Progenitor cell of endocrine pancreas (in vitro differentiated cells): ENCODE measurements at regions not wholly inside any gene's neighbourhood (a gene's known extent, or its start where the extent isn't known, plus 50 kb on each side); places are given as distances from the start of the nearest gene placed in this dataset.

Source experiments
- DNase-seq: peaks from one replicate; pipeline ENCODE4 v3.0.0; 2021; ENCODE audit warnings: low spot score; ENCODE audit not compliant: unreplicated experiment
- H3K27ac Mint-ChIP-seq: 2 replicates; pipeline ENCODE4 v1.8.0; 2021; ENCODE audit warnings: mild to moderate bottlenecking, moderate library complexity, mixed read lengths
- H3K27me3 Mint-ChIP-seq: 2 replicates; pipeline ENCODE4 v1.8.0; 2021; ENCODE audit warnings: mixed read lengths
- H3K36me3 Mint-ChIP-seq: 2 replicates; pipeline ENCODE4 v1.8.0; 2022; ENCODE audit warnings: mixed read lengths; ENCODE audit not compliant: insufficient read depth
- H3K4me1 Mint-ChIP-seq: 2 replicates; pipeline ENCODE4 v1.8.0; 2021; ENCODE audit warnings: low read depth, mixed read lengths
- H3K4me3 Mint-ChIP-seq: 2 replicates; pipeline ENCODE4 v1.8.0; 2021; ENCODE audit warnings: low read depth, mild to moderate bottlenecking, moderate library complexity, mixed read lengths
- H3K9me3 Mint-ChIP-seq: 2 replicates; pipeline ENCODE4 v1.8.0; 2021; ENCODE audit warnings: low read depth, mixed read lengths
- TF ChIP-seq, protein P1 (sequence below): fragments of 200-600 bp; sonication (generic); IDR thresholded peaks from one replicate; pipeline ENCODE4 v1.5.0; 2021; ENCODE audit warnings: antibody characterized with exemption, mild to moderate bottlenecking; ENCODE audit not compliant: unreplicated experiment

DNA sequence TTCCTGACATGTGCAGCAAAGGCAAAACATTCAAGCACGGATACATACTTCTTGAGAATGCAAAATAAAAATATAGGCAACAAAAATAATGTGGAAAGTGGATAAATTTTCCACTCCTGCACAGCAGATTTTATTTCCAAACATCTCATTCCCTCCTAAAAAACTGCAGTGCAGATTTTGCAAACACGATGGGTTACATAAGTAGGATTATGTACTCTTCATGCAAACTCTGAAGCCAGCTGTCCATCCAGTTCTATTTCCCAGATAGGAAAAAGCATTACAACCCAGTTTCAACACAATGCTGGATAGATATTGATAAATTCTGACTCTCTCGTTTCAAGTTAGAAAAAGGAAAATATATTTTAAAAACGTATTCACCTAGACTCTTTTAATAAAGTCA is 52.7 kb upstream of the CCNG1 start:
- Mint-ChIP-seq H3K9me3 (peaks cover 2% of the 10 kb centered on the region), H3K4me3 (no peak overlapping the region), H3K27ac (peak overlapping the region; percentile 8), H3K36me3 (peaks cover 2% of the 10 kb centered on the region), H3K4me1 (peaks cover 18% of the 10 kb centered on the region), H3K27me3 (no peaks in the 10 kb centered on the region)
- TF ChIP-seq, protein P1, sequence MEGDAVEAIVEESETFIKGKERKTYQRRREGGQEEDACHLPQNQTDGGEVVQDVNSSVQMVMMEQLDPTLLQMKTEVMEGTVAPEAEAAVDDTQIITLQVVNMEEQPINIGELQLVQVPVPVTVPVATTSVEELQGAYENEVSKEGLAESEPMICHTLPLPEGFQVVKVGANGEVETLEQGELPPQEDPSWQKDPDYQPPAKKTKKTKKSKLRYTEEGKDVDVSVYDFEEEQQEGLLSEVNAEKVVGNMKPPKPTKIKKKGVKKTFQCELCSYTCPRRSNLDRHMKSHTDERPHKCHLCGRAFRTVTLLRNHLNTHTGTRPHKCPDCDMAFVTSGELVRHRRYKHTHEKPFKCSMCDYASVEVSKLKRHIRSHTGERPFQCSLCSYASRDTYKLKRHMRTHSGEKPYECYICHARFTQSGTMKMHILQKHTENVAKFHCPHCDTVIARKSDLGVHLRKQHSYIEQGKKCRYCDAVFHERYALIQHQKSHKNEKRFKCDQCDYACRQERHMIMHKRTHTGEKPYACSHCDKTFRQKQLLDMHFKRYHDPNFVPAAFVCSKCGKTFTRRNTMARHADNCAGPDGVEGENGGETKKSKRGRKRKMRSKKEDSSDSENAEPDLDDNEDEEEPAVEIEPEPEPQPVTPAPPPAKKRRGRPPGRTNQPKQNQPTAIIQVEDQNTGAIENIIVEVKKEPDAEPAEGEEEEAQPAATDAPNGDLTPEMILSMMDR: no peak
- no peak for DNase-seq

DNA sequence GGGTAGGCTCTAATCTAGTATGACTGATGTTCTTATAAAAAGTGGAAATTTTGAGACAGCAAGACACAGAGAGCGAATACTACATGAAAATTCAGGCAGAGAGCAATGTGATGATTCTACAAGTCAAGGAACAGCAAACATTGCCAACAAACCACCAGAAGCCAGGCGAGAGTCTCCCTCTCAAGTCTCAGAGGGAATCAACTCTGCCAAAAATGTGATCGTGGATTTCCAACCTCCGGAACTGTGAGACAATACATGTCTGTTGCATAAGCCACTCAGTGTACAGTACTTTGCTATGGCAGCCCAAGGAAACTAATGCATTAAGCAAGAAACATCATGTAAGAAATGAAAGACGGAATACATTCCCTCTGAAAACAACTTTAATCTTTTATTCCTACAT is 52.1 kb upstream of the CCNG1 start:
- Mint-ChIP-seq H3K4me1 (peaks cover 16% of the 10 kb centered on the region), H3K27me3 (no peaks in the 10 kb centered on the region), H3K9me3 (peaks cover under 1% of the 10 kb centered on the region), H3K27ac (no peak overlapping the region), H3K36me3 (no peaks in the 10 kb centered on the region), H3K4me3 (no peak overlapping the region)
- TF ChIP-seq, protein P1: no peak
- DNase-seq: no peak

DNA sequence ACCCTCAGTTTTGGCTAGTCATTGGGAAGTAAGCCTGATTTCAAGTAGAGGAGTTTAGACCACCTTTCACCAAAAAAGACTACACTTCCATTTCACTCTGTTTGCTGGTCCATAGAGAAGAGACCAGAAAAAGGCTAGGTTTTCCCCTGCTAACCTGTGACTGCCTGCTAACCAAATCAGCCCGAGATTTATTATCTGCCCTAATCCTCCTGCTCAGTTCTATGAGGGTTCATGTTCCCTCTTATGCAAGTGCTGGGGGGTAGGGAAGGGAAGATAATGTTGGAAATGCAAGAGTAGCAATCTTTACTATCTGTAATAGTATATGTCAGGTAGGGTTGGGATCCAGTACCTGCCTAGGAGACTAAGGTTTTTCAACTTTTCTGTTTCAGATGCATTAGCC is 51.6 kb upstream of the CCNG1 start:
- Mint-ChIP-seq H3K4me1 (peaks cover 16% of the 10 kb centered on the region), H3K27ac (no peak overlapping the region), H3K27me3 (no peaks in the 10 kb centered on the region), H3K9me3 (peaks cover 4% of the 10 kb centered on the region), H3K36me3 (peaks cover 2% of the 10 kb centered on the region), H3K4me3 (no peak overlapping the region)
- no peak for DNase-seq
- TF ChIP-seq, protein P1: no peak

DNA sequence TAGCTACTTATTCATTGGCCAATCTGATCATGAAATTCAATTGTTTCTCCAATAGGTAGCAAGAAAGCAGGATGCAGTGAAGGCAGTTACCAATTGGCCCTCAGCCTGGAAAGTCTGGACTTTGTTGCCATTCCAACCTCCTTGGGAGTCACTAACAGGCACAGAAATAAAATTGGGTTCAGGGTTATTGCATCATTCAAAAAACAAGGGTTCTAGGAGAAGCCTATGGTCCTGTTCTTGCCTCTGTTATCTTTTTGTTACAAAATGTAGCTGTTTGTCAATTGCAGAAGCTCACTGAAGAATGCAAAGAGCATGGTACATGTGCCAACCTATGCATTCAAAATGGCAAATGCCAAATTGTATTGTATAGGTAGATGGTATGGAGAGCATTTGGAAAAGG is 51.0 kb upstream of the CCNG1 start:
- TF ChIP-seq, protein P1: no peak
- peaks cover 8% of the 10 kb centered on the region for H3K9me3 Mint-ChIP-seq

DNA sequence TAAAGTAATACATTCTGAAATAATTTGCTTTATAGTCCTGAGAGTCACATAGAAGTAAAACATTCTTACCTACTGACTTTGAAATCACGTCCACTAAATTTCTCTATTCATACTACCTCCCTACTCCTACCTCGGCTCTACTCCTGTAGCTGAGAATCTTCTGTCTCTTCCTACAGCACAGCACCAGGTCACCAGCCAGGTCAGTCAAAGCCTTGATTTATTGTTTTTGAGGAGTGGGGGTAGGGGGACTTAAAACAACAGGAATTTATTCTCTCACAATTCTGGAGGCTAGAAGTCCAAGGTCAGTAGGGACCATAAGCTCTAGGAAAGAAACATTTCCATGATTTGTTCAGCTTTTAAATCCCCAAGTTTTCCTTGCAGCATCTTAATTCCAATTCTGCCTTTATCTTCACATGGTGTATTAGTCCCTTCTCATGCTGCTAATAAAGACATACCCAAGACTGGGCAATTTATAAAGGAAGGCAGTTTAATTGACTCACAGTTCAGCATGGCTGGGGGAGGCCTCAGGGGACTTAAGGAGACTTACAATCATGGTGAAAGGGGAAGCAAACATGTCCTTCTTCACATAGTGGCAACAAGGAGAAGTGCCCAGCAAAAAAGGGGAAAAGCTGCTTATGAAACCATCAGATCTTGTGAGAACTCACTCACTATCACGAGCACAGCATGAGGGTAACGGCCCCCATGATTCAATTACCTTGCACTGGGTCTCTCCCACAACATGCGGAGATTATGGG is 49.6 kb upstream of the CCNG1 start:
- TF ChIP-seq, protein P1: no peak
- peak overlapping the region; percentile 34 for H3K27ac Mint-ChIP-seq

More for the DNA sequence above, 51.0 kb upstream of the CCNG1 start:
- no peak for DNase-seq
- H3K27me3 Mint-ChIP-seq: no peaks in the 10 kb centered on the region
- H3K36me3 Mint-ChIP-seq: peaks cover 2% of the 10 kb centered on the region
- H3K4me1 Mint-ChIP-seq: peaks cover 16% of the 10 kb centered on the region
- no peak overlapping the region for H3K27ac Mint-ChIP-seq
- H3K4me3 Mint-ChIP-seq: no peak overlapping the region

More for the DNA sequence above, 49.6 kb upstream of the CCNG1 start:
- Mint-ChIP-seq H3K4me1 (peaks cover 16% of the 10 kb centered on the region), H3K36me3 (peaks cover 4% of the 10 kb centered on the region), H3K27me3 (no peaks in the 10 kb centered on the region), H3K9me3 (peaks cover 10% of the 10 kb centered on the region), H3K4me3 (no peak overlapping the region)
- no peak for DNase-seq
